Neural cell (in vitro differentiated cells): ENCODE measurements at regions not wholly inside any gene's neighbourhood (a gene's known extent, or its start where the extent isn't known, plus 50 kb on each side); places are given as distances from the start of the nearest gene placed in this dataset.

ENCODE experiments used
- H2AFZ ChIP-seq: fragments of 200-600, 300-800 bp; sonication (generic), shearing (Covaris generic); 2 replicates; pipeline ENCODE4 v1.6.0; 2014; ENCODE audit warnings: low read depth, mild to moderate bottlenecking, antibody characterized with exemption, low read length, moderate library complexity
- H3F3A ChIP-seq: fragments of 200-600 bp; shearing (Covaris generic); 2 replicates; pipeline ENCODE4 v1.6.1; 2016; ENCODE audit warnings: mild to moderate bottlenecking, moderate library complexity, mixed read lengths, antibody characterized with exemption, low read length; ENCODE audit not compliant: insufficient read depth, poor library complexity, severe bottlenecking
- H3K27ac ChIP-seq: fragments of 200-600, 300-800 bp; sonication (generic), shearing (Covaris generic); 2 replicates; pipeline ENCODE4 v1.5.1; 2014; ENCODE audit warnings: mild to moderate bottlenecking, low read length, moderate library complexity
- H3K27me3 ChIP-seq: fragments of 300-800, 200-600 bp; sonication (generic), shearing (Covaris generic); 2 replicates; pipeline ENCODE4 v1.6.0; 2014; ENCODE audit warnings: mild to moderate bottlenecking, low read depth, low read length, moderate library complexity; ENCODE audit not compliant: insufficient read depth
- H3K36me3 ChIP-seq: fragments of 300-800, 200-600 bp; sonication (generic), shearing (Covaris generic); 2 replicates; pipeline ENCODE4 v1.5.1; 2014; ENCODE audit warnings: mild to moderate bottlenecking, antibody characterized with exemption, low read length, moderate library complexity; ENCODE audit not compliant: insufficient read depth
- H3K4me2 ChIP-seq: fragments of 300-800, 200-600 bp; sonication (generic), shearing (Covaris generic); 2 replicates; pipeline ENCODE4 v1.6.0; 2014; ENCODE audit warnings: mild to moderate bottlenecking, low read length
- H3K4me3 ChIP-seq: fragments of 300-800, 200-600 bp; sonication (generic), shearing (Covaris generic); 2 replicates; pipeline ENCODE4 v1.5.1; 2014; ENCODE audit warnings: mild to moderate bottlenecking, low read length, moderate library complexity
- H3K79me2 ChIP-seq: fragments of 200-600 bp; shearing (Covaris generic); replicated peaks from 2 replicates; pipeline ENCODE4 v1.6.0; 2014; ENCODE audit warnings: mild to moderate bottlenecking, low read length, moderate library complexity; ENCODE audit not compliant: insufficient read depth
- H3K9ac ChIP-seq: fragments of 300-800, 200-600 bp; sonication (generic), shearing (Covaris generic); 2 replicates; pipeline ENCODE4 v1.6.1; 2016; ENCODE audit warnings: mild to moderate bottlenecking, low read length, mixed read lengths
- H3K9me2 ChIP-seq: fragments of 200-600 bp; shearing (Covaris generic); 2 replicates; pipeline ENCODE4 v1.6.1; 2016; ENCODE audit warnings: mild to moderate bottlenecking, low read length, mixed read lengths; ENCODE audit not compliant: insufficient read depth
- H3K9me3 ChIP-seq: fragments of 200-600, 300-800 bp; sonication (generic), shearing (Covaris generic); 2 replicates; pipeline ENCODE4 v1.6.1; 2016; ENCODE audit warnings: mild to moderate bottlenecking, mixed run types, low read length, moderate library complexity, mixed read lengths
- H4K20me1 ChIP-seq: fragments of 200-600 bp; shearing (Covaris generic); 2 replicates; pipeline ENCODE4 v1.6.1; 2016; ENCODE audit warnings: mild to moderate bottlenecking, mixed run types; ENCODE audit not compliant: insufficient read depth
- CTCF ChIP-seq: fragments of 450-650 bp; IDR thresholded peaks from 2 replicates; pipeline ENCODE4 v1.5.1; 2014; ENCODE audit warnings: antibody characterized with exemption, mild to moderate bottlenecking, moderate library complexity; ENCODE audit not compliant: poor library complexity, severe bottlenecking
- EP300 ChIP-seq: fragments of 450-650 bp; conservative IDR thresholded peaks from 2 replicates; pipeline ENCODE4 v1.6.1; 2014; ENCODE audit warnings: antibody characterized with exemption, mild to moderate bottlenecking, moderate library complexity; ENCODE audit not compliant: poor library complexity, severe bottlenecking
- EZH2 ChIP-seq: fragments of 200-600, 300-800 bp; shearing (Covaris generic), sonication (generic); IDR thresholded peaks from 2 replicates; pipeline ENCODE4 v1.6.1; 2014; ENCODE audit warnings: antibody characterized with exemption, low read length, borderline replicate concordance, mild to moderate bottlenecking; ENCODE audit not compliant: insufficient read depth, poor library complexity, severe bottlenecking
- MXI1 ChIP-seq: fragments of 450-650 bp; conservative IDR thresholded peaks from 2 replicates; pipeline ENCODE4 v1.6.1; 2014; ENCODE audit warnings: antibody characterized with exemption, mild to moderate bottlenecking; ENCODE audit not compliant: poor library complexity, severe bottlenecking
- POLR2AphosphoS5 ChIP-seq: IDR thresholded peaks from 2 replicates; pipeline ENCODE4 v1.6.1; 2012
- RAD21 ChIP-seq: fragments of 450-650 bp; conservative IDR thresholded peaks from 2 replicates; pipeline ENCODE4 v1.6.1; 2014; ENCODE audit warnings: antibody characterized with exemption, mild to moderate bottlenecking, moderate library complexity
- REST ChIP-seq: IDR thresholded peaks from 2 replicates; pipeline ENCODE4 v1.6.1; 2012; ENCODE audit warnings: borderline replicate concordance
- SMC3 ChIP-seq: fragments of 450-650 bp; conservative IDR thresholded peaks from 2 replicates; pipeline ENCODE4 v1.6.1; 2014; ENCODE audit warnings: antibody characterized with exemption, mild to moderate bottlenecking, moderate library complexity; ENCODE audit not compliant: poor library complexity
- TAF1 ChIP-seq: IDR thresholded peaks from 2 replicates; pipeline ENCODE4 v1.6.1; 2012; ENCODE audit warnings: low read depth

GRCh38 chr9:116078640-116079039, 75.0 kb upstream of the PAPPA start:
- H3K9me2 ChIP-seq: no peaks in the 10 kb centered on the region
- no peak overlapping the region for H3K27ac ChIP-seq
- no peaks in the 10 kb centered on the region for H3K36me3 ChIP-seq
- H2AFZ ChIP-seq: no peak overlapping the region
- no peaks in the 10 kb centered on the region for H3F3A ChIP-seq
- H4K20me1 ChIP-seq: no peaks in the 10 kb centered on the region
- H3K4me2 ChIP-seq: no peak overlapping the region
- no peaks in the 10 kb centered on the region for H3K27me3 ChIP-seq
- H3K9me3 ChIP-seq: no peaks in the 10 kb centered on the region
- TF ChIP-seq EZH2: no peak
- TF ChIP-seq EP300: no peak
- no peak for TF ChIP-seq SMC3
- TF ChIP-seq TAF1: no peak
- no peak for TF ChIP-seq POLR2AphosphoS5
- TF ChIP-seq RAD21: no peak
- TF ChIP-seq CTCF: no peak
- no peak for TF ChIP-seq REST
- TF ChIP-seq MXI1: no peak
- H3K9ac ChIP-seq: no peak overlapping the region
- no peaks in the 10 kb centered on the region for H3K79me2 ChIP-seq
- no peak overlapping the region for H3K4me3 ChIP-seq

- no peak overlapping the region for H2AFZ ChIP-seq
- no peaks in the 10 kb centered on the region for H3K9me3 ChIP-seq
- H3K27ac ChIP-seq: no peak overlapping the region
- H3K4me3 ChIP-seq: no peak overlapping the region
- H3K9ac ChIP-seq: no peak overlapping the region
- no peaks in the 10 kb centered on the region for H4K20me1 ChIP-seq
- no peaks in the 10 kb centered on the region for H3F3A ChIP-seq
- TF ChIP-seq EZH2: no peak
- TF ChIP-seq POLR2AphosphoS5: no peak
- H3K9me2 ChIP-seq: no peaks in the 10 kb centered on the region
- no peak overlapping the region for H3K4me2 ChIP-seq
- no peaks in the 10 kb centered on the region for H3K79me2 ChIP-seq
- no peaks in the 10 kb centered on the region for H3K36me3 ChIP-seq
- no peaks in the 10 kb centered on the region for H3K27me3 ChIP-seq
Observed at GRCh38 chr9:116080561-116080960, 73.0 kb upstream of the PAPPA start.
